GM12891 (cell line): ENCODE measurements at regions not wholly inside any gene's neighbourhood (a gene's known extent, or its start where the extent isn't known, plus 50 kb on each side); places are given as distances from the start of the nearest gene placed in this dataset.

ENCODE experiments used
- POLR2A ChIP-seq: IDR thresholded peaks from 2 replicates; pipeline ENCODE4 v1.6.1; 2011; ENCODE audit warnings: low read depth, low read length, control low read depth
- POLR2AphosphoS5 ChIP-seq: IDR thresholded peaks from 2 replicates; pipeline ENCODE4 v1.6.1; 2011; ENCODE audit warnings: low read depth, low read length, control low read depth
- POU2F2 ChIP-seq: IDR thresholded peaks from 2 replicates; pipeline ENCODE4 v1.6.1; 2011; ENCODE audit warnings: low read depth, mild to moderate bottlenecking, control low read depth, low read length, moderate library complexity
- TAF1 ChIP-seq: IDR thresholded peaks from 2 replicates; pipeline ENCODE4 v1.6.1; 2011; ENCODE audit warnings: low read depth, low read length, control low read depth

- no peak for TF ChIP-seq POLR2AphosphoS5
- TF ChIP-seq TAF1, result no peak
- TF ChIP-seq POU2F2, result no peak
- no peak for TF ChIP-seq POLR2A
Measured at GRCh38 chr4:123170843-123171242, 225.8 kb upstream of the SPRY1 start.
